H1 (cell line): ENCODE measurements at regions not wholly inside any gene's neighbourhood (a gene's known extent, or its start where the extent isn't known, plus 50 kb on each side); places are given as distances from the start of the nearest gene placed in this dataset.
"Not testable (repeated sequence)": the region's sequence is repeated elsewhere in the genome, so short reads cannot be mapped to it uniquely, and the experiment has no call there.

Experiments
- CHD1 ChIP-seq: IDR thresholded peaks from 2 replicates; pipeline ENCODE4 v1.6.1; 2012; ENCODE audit warnings: low read depth, low read length, improper control_type of control experiment
- CTCF ChIP-seq, 3 experiments: IDR thresholded peaks; 1 replicate in 2 of 3; 2 replicates in 1 of 3; pipeline versions ENCODE4 v1.5.1 to v1.6.1; 2011; ENCODE audit warnings: low read length in 3 of 3, mild to moderate bottlenecking in 3 of 3, inconsistent platforms in 2 of 3, low read depth in 1 of 3, moderate library complexity in 1 of 3; ENCODE audit not compliant: insufficient read depth in 1 of 3; ENCODE audit errors: control extremely low read depth in 1 of 3
- EZH2 ChIP-seq: fragments of 200-600 bp; sonication (generic); IDR thresholded peaks from 2 replicates; pipeline ENCODE4 v1.7.1; 2012; ENCODE audit warnings: low read depth, mild to moderate bottlenecking, moderate library complexity, low read length, inconsistent platforms; ENCODE audit not compliant: severe bottlenecking
- GABPA ChIP-seq: IDR thresholded peaks from 2 replicates; pipeline ENCODE4 v1.6.1; 2011; ENCODE audit warnings: mild to moderate bottlenecking, low read length, moderate library complexity, borderline replicate concordance; ENCODE audit not compliant: insufficient read depth
- POLR2A ChIP-seq, 2 experiments: IDR thresholded peaks; 1 replicate in 1 of 2; 2 replicates in 1 of 2; pipeline ENCODE4 v1.6.1; 2011; ENCODE audit warnings: low read depth in 2 of 2, low read length in 2 of 2, mild to moderate bottlenecking in 2 of 2; ENCODE audit errors: control extremely low read depth in 1 of 2
- RBBP5 ChIP-seq: IDR thresholded peaks from 2 replicates; pipeline ENCODE4 v1.7.1; 2012; ENCODE audit warnings: low read depth, mild to moderate bottlenecking, inconsistent platforms, low read length, moderate library complexity, borderline replicate concordance
- SP4 ChIP-seq: IDR thresholded peaks from 2 replicates; pipeline ENCODE4 v1.6.1; 2012; ENCODE audit warnings: low read length, inconsistent platforms
- YY1 ChIP-seq: IDR thresholded peaks from 2 replicates; pipeline ENCODE4 v1.6.1; 2011; ENCODE audit warnings: low read depth, mild to moderate bottlenecking, low read length

GRCh38 chr10:84969297-84969696 lies 640.9 kb downstream of the CCSER2 start:
- TF ChIP-seq CTCF (IDR thresholded peaks at IDR 0.05; ENCODE audit: control extremely low read depth in 1 of 3, insufficient read depth in 1 of 3, low read depth in 1 of 3, low read length in 3 of 3); CHD1; RBBP5; EZH2; POLR2A (IDR thresholded peaks at IDR 0.05; ENCODE audit: control extremely low read depth in 1 of 2, low read depth in 2 of 2, low read length in 2 of 2); GABPA; SP4; YY1: not testable (repeated sequence)
